OCI-M2 (cell line): ENCODE measurements at regions not wholly inside any gene's neighbourhood (a gene's known extent, or its start where the extent isn't known, plus 50 kb on each side); places are given as distances from the start of the nearest gene placed in this dataset.

ENCODE experiments used
- DNase-seq: peaks from one replicate; lab custom pipeline; 2025; ENCODE audit not compliant: unreplicated experiment; lab: John Stamatoyannopoulos, UW

- no peak for DNase-seq
Measured at GRCh38 chr2:14123436-14124103, 508.9 kb upstream of the LRATD1 start.

- no peak for DNase-seq
Measured at GRCh38 chr2:14125624-14126293, 506.8 kb upstream of the LRATD1 start.

- DNase-seq = no peak
Measured at GRCh38 chr2:14126846-14127245, 505.7 kb upstream of the LRATD1 start.

- no peak for DNase-seq
Measured at GRCh38 chr2:14127765-14128164, 504.8 kb upstream of the LRATD1 start.

GRCh38 chr2:14132386-14132785, 500.1 kb upstream of the LRATD1 start:
- DNase-seq = no peak

DNA sequence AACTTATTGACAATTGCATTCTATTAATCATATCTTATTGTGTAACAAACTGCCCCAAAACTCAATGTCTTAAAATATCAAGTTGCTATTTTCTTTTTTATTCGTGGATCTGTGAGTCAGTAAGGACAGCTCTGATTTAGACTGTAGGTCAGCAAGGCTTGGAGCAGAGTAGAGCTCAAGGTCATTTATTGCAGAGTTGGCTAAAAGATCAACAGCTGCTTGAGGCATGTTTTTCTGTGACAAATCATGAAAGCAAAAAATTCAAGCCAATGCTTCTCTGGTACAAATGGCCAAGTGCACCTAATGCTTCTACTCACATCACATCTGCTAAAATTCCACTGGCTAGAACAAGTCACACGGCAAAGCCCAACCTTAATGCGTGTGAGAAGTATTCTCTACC, 497.7 kb upstream of the LRATD1 start:
- no peak for DNase-seq

GRCh38 chr2:14136030-14136429, 496.5 kb upstream of the LRATD1 start:
- DNase-seq = no peak

GRCh38 chr2:14137643-14138042, 494.9 kb upstream of the LRATD1 start:
- no peak for DNase-seq

DNA sequence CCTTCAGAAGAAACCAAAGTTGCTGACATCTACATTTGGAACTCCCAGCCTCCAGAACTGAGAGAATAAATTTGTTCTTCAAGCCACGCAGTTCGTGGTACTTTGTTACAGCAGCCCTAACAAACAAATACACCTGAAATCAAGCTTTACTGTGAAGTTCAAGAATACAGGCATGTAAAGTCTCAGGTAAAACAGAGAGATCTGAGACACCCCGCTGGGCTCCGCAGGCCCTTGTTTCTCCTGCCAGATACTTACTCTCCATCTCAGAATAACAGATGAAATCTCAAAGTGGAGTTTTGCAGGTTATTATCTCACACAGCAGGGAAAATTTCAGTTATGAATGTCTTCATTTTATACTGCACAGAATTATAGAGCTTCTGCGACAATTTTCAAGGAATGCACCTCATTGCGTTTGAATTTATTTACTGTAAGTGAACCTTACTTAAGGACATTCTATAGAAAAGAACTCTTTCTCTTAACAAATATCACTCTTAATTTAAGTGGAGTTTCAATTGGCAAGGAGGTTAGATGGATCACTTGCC, 492.4 kb upstream of the LRATD1 start:
- no peak for DNase-seq

DNA sequence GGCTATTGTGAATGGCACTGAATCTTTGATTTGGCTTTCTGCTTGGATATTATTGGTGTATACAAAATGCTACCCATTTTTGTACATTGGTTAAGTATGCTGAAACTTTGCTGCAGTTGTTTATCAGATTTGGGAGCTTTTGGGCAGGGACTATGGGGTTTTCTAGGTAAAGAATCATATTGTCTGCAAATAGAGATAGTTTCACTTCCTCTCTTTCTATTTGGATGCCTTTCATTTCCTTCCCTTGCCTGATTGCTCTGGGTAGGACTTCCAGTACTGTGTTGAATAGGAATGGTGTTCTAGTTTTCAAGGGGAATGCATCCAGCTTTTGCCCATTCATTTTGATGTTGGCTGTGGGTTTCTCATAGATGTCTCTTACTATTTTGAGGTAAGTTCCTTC, 489.1 kb upstream of the LRATD1 start:
- no peak for DNase-seq

DNA sequence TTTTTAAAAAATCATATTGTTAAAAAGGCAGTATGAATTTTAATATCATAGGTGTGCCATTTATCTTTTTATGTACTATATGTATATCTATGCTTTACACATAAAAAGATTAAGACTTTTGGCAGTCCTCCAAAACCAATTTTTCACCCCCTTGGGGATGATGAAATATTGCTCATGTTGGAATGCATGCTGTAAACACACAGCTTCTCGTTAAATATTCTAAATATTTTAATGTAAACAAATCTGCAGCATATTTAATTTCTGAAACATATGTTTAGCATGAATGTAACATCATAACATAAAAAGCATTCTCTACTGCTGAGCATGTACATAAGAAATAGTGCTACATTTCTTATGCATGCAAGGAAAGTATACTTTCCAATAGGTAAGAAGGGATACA, 484.3 kb upstream of the LRATD1 start:
- DNase-seq = no peak

DNA sequence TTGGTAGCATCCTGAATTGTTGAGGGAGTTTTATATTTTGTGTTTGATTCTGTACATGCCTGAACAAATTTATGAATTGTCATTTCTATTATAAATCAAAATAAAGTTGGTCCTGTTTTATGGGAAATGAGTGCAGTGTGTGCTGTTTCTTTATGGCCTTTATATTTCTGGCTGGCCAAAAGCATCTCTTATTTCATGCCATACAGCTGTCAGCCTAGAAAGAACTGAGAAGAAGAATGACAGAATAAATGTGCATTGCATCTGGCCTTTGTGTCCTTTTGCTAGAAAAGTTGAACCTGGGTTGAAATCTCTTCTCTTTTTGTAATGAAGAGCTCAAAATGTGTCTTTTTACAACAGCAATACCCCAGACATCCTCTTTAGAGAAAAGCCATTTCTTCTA, 474.7 kb upstream of the LRATD1 start:
- no peak for DNase-seq

DNA sequence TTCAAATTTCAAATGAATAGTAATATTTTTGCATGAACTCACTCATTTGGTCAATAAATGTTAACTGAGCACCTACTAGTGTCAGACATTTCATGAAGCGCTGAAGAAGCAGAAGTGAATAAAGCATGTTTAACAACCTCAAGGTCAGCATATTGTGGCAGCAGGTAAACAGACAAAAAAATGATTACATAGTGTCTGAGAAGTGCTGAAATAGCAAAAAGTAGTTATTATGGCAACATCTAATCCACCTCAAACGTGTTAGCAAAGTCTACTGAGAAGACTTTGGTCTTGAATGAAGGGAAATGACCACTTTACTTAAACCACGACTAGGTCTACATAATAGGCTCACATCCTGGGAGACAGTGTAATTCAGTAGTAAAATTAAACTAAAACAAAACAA, 452.2 kb upstream of the LRATD1 start:
- DNase-seq = no peak

GRCh38 chr2:14182227-14182946, 450.1 kb upstream of the LRATD1 start:
- no peak for DNase-seq

DNA sequence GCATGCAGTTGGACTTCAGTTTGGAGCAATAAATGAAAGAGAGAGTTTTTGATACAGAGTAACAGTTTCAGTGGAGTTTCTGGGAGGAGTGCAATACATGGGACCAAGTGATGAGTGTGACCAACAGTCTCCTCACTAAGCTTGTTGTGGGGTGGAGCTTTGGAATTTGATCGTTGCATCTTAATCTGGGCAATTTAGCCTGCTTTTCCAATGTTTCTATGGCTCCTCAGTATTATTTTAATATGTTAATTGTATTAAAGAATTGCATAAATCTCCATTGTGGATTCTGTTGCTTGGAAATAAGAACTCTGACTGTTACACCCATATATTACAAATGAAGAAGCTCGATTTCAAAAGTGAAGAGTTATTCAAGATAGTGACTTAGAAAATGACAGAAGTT, 446.6 kb upstream of the LRATD1 start:
- no peak for DNase-seq

- no peak for DNase-seq
Measured at GRCh38 chr2:14188446-14188845, 444.1 kb upstream of the LRATD1 start.

DNA sequence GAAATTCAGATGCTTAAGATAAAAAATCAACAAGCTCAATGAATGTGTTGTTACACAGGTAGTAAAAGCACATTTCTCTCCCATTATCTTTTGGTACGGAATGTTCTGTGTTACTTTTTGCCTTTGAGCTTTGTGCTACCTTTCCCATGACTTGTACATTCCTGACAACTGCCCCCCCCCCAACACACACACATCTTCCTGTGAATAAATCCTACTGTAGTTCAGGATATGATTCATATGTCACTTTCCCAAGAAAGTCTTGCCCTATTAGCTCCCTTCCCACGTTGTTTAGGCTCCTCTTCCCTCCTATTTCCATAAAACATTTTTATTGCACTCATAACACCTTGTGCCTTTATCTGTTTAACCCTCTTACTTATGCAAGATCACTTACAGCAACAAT, 442.6 kb upstream of the LRATD1 start:
- no peak for DNase-seq

GRCh38 chr2:14194233-14194632, 438.3 kb upstream of the LRATD1 start:
- no peak for DNase-seq

DNA sequence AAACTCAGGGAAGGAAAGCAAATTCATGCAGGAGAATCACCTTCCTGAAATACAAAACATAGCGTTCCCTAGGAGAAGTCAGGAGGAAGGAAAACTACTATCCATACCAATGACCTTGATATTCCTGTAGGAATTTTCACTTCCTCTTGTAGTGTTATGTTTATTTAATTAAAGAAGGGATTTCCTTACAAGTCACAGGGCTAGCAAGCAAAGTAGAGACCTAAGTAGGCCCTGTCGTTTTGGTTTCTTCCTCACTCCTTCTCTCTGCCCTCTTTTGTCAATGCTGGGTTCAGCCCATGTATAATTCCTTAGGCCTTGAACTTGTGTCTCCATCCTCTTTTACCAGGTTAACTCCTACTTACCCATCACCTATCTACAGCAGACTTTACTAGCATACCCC, 435.2 kb upstream of the LRATD1 start:
- DNase-seq = no peak

DNA sequence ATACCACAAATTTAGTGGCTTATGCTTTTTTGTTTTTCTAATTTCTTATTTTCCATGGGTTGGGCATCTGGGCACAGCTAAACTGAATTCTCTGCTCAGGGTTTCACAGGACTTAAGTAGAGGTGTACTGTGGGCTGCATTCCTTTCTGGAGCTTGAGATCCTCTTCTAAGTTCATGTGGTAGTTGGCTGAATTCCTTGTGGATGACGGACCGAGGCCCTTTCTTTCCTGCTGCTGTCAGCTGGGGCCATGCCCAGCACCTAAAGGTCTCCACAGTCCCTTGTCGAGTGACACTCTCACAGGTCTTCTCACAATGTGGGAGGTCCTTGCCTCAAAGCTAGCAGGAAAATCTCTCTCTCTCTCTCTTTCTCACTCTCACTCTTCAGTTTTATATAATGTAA, 433.5 kb upstream of the LRATD1 start:
- DNase-seq = no peak

DNA sequence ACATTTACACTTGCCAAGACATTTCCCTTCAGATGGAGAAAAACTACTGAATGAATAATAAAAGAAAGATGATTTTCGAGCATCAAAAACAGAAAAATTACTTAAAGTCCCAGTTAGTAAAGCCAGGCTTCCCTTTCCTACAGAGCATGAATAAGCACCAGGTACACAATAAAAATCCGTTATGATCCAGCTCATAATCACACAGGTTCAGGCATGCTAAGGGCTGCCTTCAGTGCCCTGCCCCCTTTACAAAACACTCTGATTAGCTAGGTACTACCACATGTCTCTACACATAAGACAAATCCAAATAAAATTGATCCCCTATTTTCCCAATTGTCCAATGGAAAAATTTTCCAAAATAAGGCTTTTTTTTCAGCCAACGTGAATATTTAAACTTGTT, 413.2 kb upstream of the LRATD1 start:
- DNase-seq = no peak

DNA sequence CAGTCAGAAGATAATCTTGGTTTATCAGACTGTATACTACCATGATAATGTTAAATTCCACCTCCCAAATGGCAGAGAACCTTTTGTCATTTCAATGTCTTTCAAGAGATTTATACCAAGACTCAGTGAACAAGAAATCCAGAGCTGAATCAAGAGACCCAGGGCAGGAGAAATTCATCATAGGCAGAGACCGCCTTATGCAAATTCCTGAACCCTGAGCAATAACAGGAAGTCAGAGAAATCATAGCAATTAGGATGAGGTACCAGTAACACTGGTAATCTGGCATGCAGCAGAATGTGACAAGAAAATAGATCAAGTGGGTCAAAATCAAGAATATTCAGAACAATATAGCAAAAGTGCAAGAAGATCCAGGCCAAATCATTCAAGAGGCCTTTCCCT, 412.4 kb upstream of the LRATD1 start:
- no peak for DNase-seq
